ENCODE measurements at regions not wholly inside any gene's neighbourhood (a gene's known extent, or its start where the extent isn't known, plus 50 kb on each side); places are given as distances from the start of the nearest gene placed in this dataset.

DNA sequence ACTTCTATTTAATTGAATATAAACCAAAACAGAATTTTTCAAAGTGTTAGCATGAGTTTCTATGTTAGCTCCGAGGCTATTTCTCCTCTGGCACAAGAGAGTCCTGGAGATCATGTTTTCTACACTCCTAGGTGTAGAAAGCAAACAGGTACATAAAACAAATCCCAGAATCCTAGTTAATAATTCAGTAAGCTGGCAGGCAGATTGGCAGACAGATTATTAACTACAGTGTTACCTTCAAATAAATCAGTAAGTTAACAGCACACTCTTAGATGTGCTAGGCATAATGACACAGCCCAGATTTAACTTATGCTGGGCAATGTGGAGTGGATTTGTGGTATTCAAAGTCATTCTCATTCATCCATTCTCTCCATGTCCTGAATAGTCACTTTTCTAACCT, 282.8 kb upstream of the RPS23 start:
- no peak for TF ChIP-seq EP300 (IDR thresholded peaks at IDR 0.05; ENCODE audit: low read depth in 2 of 2, low read length in 2 of 2)
- no peak for TF ChIP-seq EP300 (CRISPR knock-in tag; IDR thresholded peaks at IDR 0.05; ENCODE audit: borderline replicate concordance)
- TF ChIP-seq NCOA2 (CRISPR knock-in tag; IDR thresholded peaks at IDR 0.05): no peak
- TF ChIP-seq JUND (CRISPR knock-in tag; IDR thresholded peaks at IDR 0.05): no peak
- TF ChIP-seq TGIF2 (CRISPR knock-in tag; IDR thresholded peaks at IDR 0.05): no peak

All from HepG2 (cell line).